Nephron (organoid): ENCODE measurements at regions not wholly inside any gene's neighbourhood (a gene's known extent, or its start where the extent isn't known, plus 50 kb on each side); places are given as distances from the start of the nearest gene placed in this dataset.

Experiments used
- H3K27ac Mint-ChIP-seq, 3 experiments: 2 replicates each; pipeline ENCODE4 v1.8.0; 2020; ENCODE audit warnings: mixed read lengths in 3 of 3, mild to moderate bottlenecking in 2 of 3, moderate library complexity in 1 of 3
- H3K27me3 Mint-ChIP-seq: 2 replicates; pipeline ENCODE4 v1.8.0; 2021; ENCODE audit warnings: low read depth, mild to moderate bottlenecking, moderate library complexity, mixed read lengths
- H3K36me3 Mint-ChIP-seq: 2 replicates; pipeline ENCODE4 v1.8.0; 2020; ENCODE audit warnings: low read depth, mixed read lengths
- H3K4me1 Mint-ChIP-seq: 2 replicates; pipeline ENCODE4 v1.8.0; 2020; ENCODE audit warnings: mixed read lengths
- H3K4me3 Mint-ChIP-seq, 3 experiments: 2 replicates each; pipeline ENCODE4 v1.8.0; 2020; ENCODE audit warnings: mild to moderate bottlenecking in 3 of 3, mixed read lengths in 3 of 3, moderate library complexity in 2 of 3
- H3K9me3 Mint-ChIP-seq: 2 replicates; pipeline ENCODE4 v1.8.0; 2020; ENCODE audit warnings: mixed read lengths
- CTCF ChIP-seq, 3 experiments: fragments of 200-600 bp; sonication (generic); IDR thresholded peaks; one replicate each; pipeline ENCODE4 v1.5.0; 2021; ENCODE audit warnings: antibody characterized with exemption in 3 of 3; ENCODE audit not compliant: unreplicated experiment in 3 of 3

- H3K4me3 Mint-ChIP-seq, result no peak overlapping the region
- peaks cover 3% of the 10 kb centered on the region for H3K27me3 Mint-ChIP-seq
- TF ChIP-seq CTCF (IDR thresholded peaks at IDR 0.05; ENCODE audit: unreplicated experiment in 3 of 3), result no peak
- H3K36me3 Mint-ChIP-seq, result no peaks in the 10 kb centered on the region
- H3K4me1 Mint-ChIP-seq, result no peaks in the 10 kb centered on the region
- H3K9me3 Mint-ChIP-seq, result peaks cover 26% of the 10 kb centered on the region
- H3K27ac Mint-ChIP-seq, result no peak overlapping the region
Measured at GRCh38 chr2:21676676-21677075, 552.9 kb downstream of the TDRD15 start.

- no peaks in the 10 kb centered on the region for H3K36me3 Mint-ChIP-seq
- TF ChIP-seq CTCF (IDR thresholded peaks at IDR 0.05; ENCODE audit: unreplicated experiment in 3 of 3), result no peak
- peaks cover 20% of the 10 kb centered on the region for H3K9me3 Mint-ChIP-seq
- H3K27me3 Mint-ChIP-seq, result peaks cover 3% of the 10 kb centered on the region
- no peaks in the 10 kb centered on the region for H3K4me1 Mint-ChIP-seq
- no peak overlapping the region for H3K4me3 Mint-ChIP-seq
- no peak overlapping the region for H3K27ac Mint-ChIP-seq
Measured at GRCh38 chr2:21683838-21684237, 560.1 kb downstream of the TDRD15 start.

GRCh38 chr2:21687589-21687988 lies 563.8 kb downstream of the TDRD15 start:
- H3K36me3 Mint-ChIP-seq, result no peaks in the 10 kb centered on the region
- H3K27ac Mint-ChIP-seq, result no peak overlapping the region
- peaks cover 5% of the 10 kb centered on the region for H3K4me1 Mint-ChIP-seq
- TF ChIP-seq CTCF (IDR thresholded peaks at IDR 0.05; ENCODE audit: unreplicated experiment in 3 of 3), result no peak
- H3K9me3 Mint-ChIP-seq, result no peaks in the 10 kb centered on the region
- H3K4me3 Mint-ChIP-seq, result no peak overlapping the region
- H3K27me3 Mint-ChIP-seq, result no peaks in the 10 kb centered on the region

- Mint-ChIP-seq H3K4me1 (peaks cover 15% of the 10 kb centered on the region), H3K9me3 (no peaks in the 10 kb centered on the region), H3K27me3 (peaks cover 3% of the 10 kb centered on the region), H3K27ac (no peak overlapping the region), H3K36me3 (no peaks in the 10 kb centered on the region), H3K4me3 (no peak overlapping the region)
- TF ChIP-seq CTCF (IDR thresholded peaks at IDR 0.05; ENCODE audit: unreplicated experiment in 3 of 3), result no peak
Measured at GRCh38 chr2:21690005-21690404, 566.2 kb downstream of the TDRD15 start.

- Mint-ChIP-seq H3K9me3 (no peaks in the 10 kb centered on the region), H3K4me3 (no peak overlapping the region)
Measured at GRCh38 chr2:21693081-21693480, 569.3 kb downstream of the TDRD15 start.

More at GRCh38 chr2:21693081-21693480, 569.3 kb downstream of the TDRD15 start:
- H3K27ac Mint-ChIP-seq, result no peak overlapping the region
- peaks cover 15% of the 10 kb centered on the region for H3K4me1 Mint-ChIP-seq
- no peaks in the 10 kb centered on the region for H3K36me3 Mint-ChIP-seq
- TF ChIP-seq CTCF (IDR thresholded peaks at IDR 0.05; ENCODE audit: unreplicated experiment in 3 of 3), result no peak
- peaks cover 3% of the 10 kb centered on the region for H3K27me3 Mint-ChIP-seq
